Subcutaneous abdominal adipose tissue (tissue), 5 donors: ENCODE measurements at regions not wholly inside any gene's neighbourhood (a gene's known extent, or its start where the extent isn't known, plus 50 kb on each side); places are given as distances from the start of the nearest gene placed in this dataset.
"Not testable (repeated sequence)": the region's sequence is repeated elsewhere in the genome, so short reads cannot be mapped to it uniquely, and the experiment has no call there.

Experiments
- H3K27ac ChIP-seq: one replicate; pipeline ENCODE4 v1.7.0; 2013; ENCODE audit warnings: low read depth, mild to moderate bottlenecking, inconsistent platforms, low read length, moderate library complexity
- H3K27me3 ChIP-seq, 5 donors: one replicate each; pipeline ENCODE4 v1.7.0; 2013; ENCODE audit warnings: low read length in 5 of 5, inconsistent platforms in 1 of 5; ENCODE audit not compliant: control insufficient read depth in 5 of 5, insufficient read depth in 4 of 5
- H3K36me3 ChIP-seq, 5 donors: one replicate each; pipeline ENCODE4 v1.7.0; 2013; ENCODE audit warnings: low read length in 5 of 5; ENCODE audit not compliant: control insufficient read depth in 5 of 5, insufficient read depth in 5 of 5
- H3K4me1 ChIP-seq, 5 donors: one replicate each; pipeline ENCODE4 v1.7.0; 2013; ENCODE audit warnings: low read length in 5 of 5, mild to moderate bottlenecking in 3 of 5, moderate library complexity in 1 of 5; ENCODE audit not compliant: control insufficient read depth in 5 of 5, insufficient read depth in 5 of 5
- H3K4me3 ChIP-seq, 5 donors: one replicate each; pipeline ENCODE4 v1.7.0; 2013; ENCODE audit warnings: low read length in 5 of 5, low read depth in 1 of 5
- H3K9ac ChIP-seq, 5 donors: one replicate each; pipeline ENCODE4 v1.7.0; 2013; ENCODE audit warnings: low read length in 5 of 5, mild to moderate bottlenecking in 4 of 5, moderate library complexity in 3 of 5
- H3K9me3 ChIP-seq, 5 donors: one replicate each; pipeline ENCODE4 v1.7.0; 2013; ENCODE audit warnings: low read length in 5 of 5; ENCODE audit not compliant: control insufficient read depth in 5 of 5
- donor health status: healthy.
- donor health status: healthy.
- donor health status: healthy.
- donor health status: healthy.
- donor health status: healthy.

- no peak overlapping the region for H3K9ac ChIP-seq
- H3K27ac ChIP-seq = no peak overlapping the region
- no peak overlapping the region for H3K4me3 ChIP-seq
- no peaks in the 10 kb centered on the region for H3K36me3 ChIP-seq
- peaks cover 4 to 11% (median 9%) of the 10 kb centered on the region in 5 donors for H3K9me3 ChIP-seq
- H3K27me3 ChIP-seq = no peaks in the 10 kb centered on the region
- peaks cover 0 to 13% (median 9%) of the 10 kb centered on the region in 5 donors for H3K4me1 ChIP-seq
Measured at GRCh38 chr4:124065936-124066335, 646.6 kb downstream of the ANKRD50 start.

- Histone ChIP-seq H3K27me3 (no peaks in the 10 kb centered on the region), H3K4me3 (no peak overlapping the region), H3K9me3 (peaks cover 11 to 16% (median 12%) of the 10 kb centered on the region in 5 donors), H3K27ac (no peak overlapping the region), H3K36me3 (no peaks in the 10 kb centered on the region), H3K9ac (no peak overlapping the region), H3K4me1 (peaks cover 0 to 6% (median 3%) of the 10 kb centered on the region in 5 donors)
Measured at GRCh38 chr4:124066595-124066994, 645.9 kb downstream of the ANKRD50 start.

GRCh38 chr4:124067046-124067445 is 645.5 kb downstream of the ANKRD50 start:
- Histone ChIP-seq H3K4me1 (peaks cover 0 to 2% (median under 1%) of the 10 kb centered on the region in 5 donors), H3K27ac (no peak overlapping the region), H3K27me3 (no peaks in the 10 kb centered on the region), H3K9me3 (peaks cover 15 to 21% (median 17%) of the 10 kb centered on the region in 5 donors), H3K4me3 (no peak overlapping the region), H3K9ac (no peak overlapping the region), H3K36me3 (no peaks in the 10 kb centered on the region)

DNA sequence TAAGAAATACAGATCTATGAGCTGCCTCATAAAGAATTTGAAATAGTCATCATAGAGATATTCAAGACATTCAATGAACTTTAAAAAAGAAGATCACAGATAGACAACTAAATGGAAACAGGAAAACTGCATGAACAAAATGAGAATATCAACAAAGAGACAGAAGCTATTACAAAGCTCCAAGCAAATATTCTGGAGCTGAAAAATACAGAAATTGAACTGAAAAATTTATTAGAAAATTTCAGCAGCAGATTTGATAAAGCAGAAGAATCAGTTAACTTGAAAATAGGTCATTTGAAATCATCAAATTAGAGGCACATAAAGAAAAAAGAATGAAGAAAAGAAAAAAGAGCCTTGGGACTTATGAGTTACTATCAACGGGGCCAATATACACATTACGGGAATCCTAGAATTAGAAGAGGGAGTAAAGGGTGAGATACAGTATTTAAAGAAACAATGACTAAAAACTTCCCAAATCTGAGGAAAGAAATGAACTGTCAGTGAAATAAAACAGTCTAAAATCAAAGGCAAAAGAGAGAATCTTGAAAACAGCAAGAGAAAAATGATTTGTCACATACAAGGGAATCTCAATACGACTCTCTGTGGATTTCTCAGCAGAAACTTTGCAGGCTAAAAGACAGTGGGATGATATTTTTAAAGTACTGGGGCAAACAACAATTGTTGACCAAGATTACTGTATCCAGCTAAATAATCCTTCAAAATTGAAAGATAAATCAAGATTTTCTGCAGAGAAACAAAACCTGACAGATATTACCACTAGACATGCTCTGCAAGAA is 641.6 kb downstream of the ANKRD50 start:
- H3K4me3 ChIP-seq = no peak overlapping the region
- no peak overlapping the region for H3K9ac ChIP-seq

GRCh38 chr4:124075276-124075675 is 637.3 kb downstream of the ANKRD50 start:
- H3K27ac ChIP-seq, H3K4me3 ChIP-seq, H3K36me3 ChIP-seq, H3K4me1 ChIP-seq, H3K27me3 ChIP-seq, H3K9ac ChIP-seq: not testable (repeated sequence)
- peaks cover 15 to 32% (median 22%) of the 10 kb centered on the region in 5 donors for H3K9me3 ChIP-seq

More for the DNA sequence above, 641.6 kb downstream of the ANKRD50 start:
- H3K36me3 ChIP-seq = no peaks in the 10 kb centered on the region
- no peak overlapping the region for H3K27ac ChIP-seq
- H3K9me3 ChIP-seq = peaks cover 15 to 36% (median 26%) of the 10 kb centered on the region in 5 donors
- H3K27me3 ChIP-seq = no peaks in the 10 kb centered on the region
- H3K4me1 ChIP-seq = no peaks in the 10 kb centered on the region

- H3K9me3 ChIP-seq = peaks cover 0 to 11% (median 3%) of the 10 kb centered on the region in 5 donors
- no peak overlapping the region for H3K4me3 ChIP-seq
- H3K27ac ChIP-seq = no peak overlapping the region
- H3K36me3 ChIP-seq = no peaks in the 10 kb centered on the region
- H3K4me1 ChIP-seq = no peaks in the 10 kb centered on the region
- no peaks in the 10 kb centered on the region for H3K27me3 ChIP-seq
- H3K9ac ChIP-seq = no peak overlapping the region
Measured at GRCh38 chr4:124079174-124079780, 633.3 kb downstream of the ANKRD50 start.

DNA sequence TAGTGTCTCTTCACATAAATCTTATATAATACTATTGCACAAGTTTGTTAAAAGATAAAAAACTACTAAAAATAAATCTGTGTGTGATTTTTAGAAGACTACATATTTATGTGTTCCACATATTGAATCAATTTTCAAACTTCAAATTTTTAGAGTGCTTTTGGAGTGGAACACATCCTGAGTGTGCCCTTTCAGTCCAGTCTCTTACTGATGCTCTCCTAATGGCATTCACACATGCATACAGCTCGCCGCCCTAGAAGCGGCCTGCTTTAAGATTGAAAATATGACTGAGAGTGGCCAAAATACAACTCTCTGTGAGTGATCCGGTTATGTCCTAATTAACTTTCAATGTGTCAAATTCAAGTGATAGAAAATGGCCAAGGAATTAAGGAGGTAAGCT is 628.8 kb downstream of the ANKRD50 start:
- Histone ChIP-seq H3K4me3 (no peak overlapping the region), H3K9ac (no peak overlapping the region), H3K36me3 (no peaks in the 10 kb centered on the region), H3K4me1 (no peaks in the 10 kb centered on the region), H3K27ac (no peak overlapping the region), H3K27me3 (no peaks in the 10 kb centered on the region), H3K9me3 (peaks cover 0 to 7% (median 3%) of the 10 kb centered on the region in 5 donors)

- Histone ChIP-seq H3K9me3 (peaks cover 0 to 2% (median 0%) of the 10 kb centered on the region in 5 donors), H3K27me3 (no peaks in the 10 kb centered on the region), H3K4me3 (no peak overlapping the region), H3K27ac (no peak overlapping the region), H3K36me3 (no peaks in the 10 kb centered on the region), H3K4me1 (no peaks in the 10 kb centered on the region), H3K9ac (no peak overlapping the region)
Measured at GRCh38 chr4:124085561-124086180, 626.9 kb downstream of the ANKRD50 start.

DNA sequence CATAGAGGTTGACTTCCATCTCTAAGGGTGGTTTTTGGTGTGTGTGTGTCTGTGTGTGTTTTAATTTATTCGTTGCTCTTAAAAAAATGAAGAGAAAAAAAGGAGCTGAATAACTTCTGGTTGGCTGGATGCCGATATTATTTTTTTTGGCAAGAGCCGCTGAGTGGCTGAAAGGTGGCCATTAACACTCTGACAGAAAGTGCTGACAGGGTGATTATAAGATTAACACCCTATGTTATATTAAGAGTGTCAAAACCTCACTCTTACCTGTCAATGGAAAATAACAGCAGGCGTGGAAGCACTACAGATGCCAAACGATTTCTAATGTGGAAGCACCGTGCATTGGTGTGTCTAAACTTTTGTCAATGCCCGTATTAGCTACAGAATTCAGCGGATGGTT is 622.5 kb downstream of the ANKRD50 start:
- Histone ChIP-seq H3K36me3 (no peaks in the 10 kb centered on the region), H3K4me1 (peaks cover 0 to 3% (median 0%) of the 10 kb centered on the region in 5 donors), H3K9ac (no peak overlapping the region), H3K27me3 (no peaks in the 10 kb centered on the region), H3K9me3 (peaks cover 0 to 5% (median 0%) of the 10 kb centered on the region in 5 donors), H3K27ac (no peak overlapping the region), H3K4me3 (no peak overlapping the region)

DNA sequence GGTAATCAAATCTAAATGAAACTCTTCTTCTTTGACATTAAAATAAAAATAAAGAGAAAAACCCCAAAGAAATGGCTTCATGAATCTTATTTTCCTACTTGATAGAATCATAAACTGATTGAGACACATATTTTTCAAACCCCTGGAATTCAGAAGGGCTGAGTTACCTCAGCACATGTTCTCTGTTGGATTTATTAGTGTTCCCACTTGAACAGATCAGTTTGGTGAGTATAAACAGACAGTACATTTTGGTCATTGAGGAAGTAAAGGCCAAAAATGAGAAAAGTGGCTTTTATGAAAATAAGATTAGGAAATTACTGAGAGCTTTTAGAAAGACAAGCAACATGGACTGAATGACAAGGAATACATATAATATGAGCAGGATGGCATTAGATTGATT is 620.4 kb downstream of the ANKRD50 start:
- peaks cover 0 to 5% (median 0%) of the 10 kb centered on the region in 5 donors for H3K9me3 ChIP-seq

More for the DNA sequence above, 620.4 kb downstream of the ANKRD50 start:
- Histone ChIP-seq H3K27me3 (no peaks in the 10 kb centered on the region), H3K9ac (no peak overlapping the region), H3K4me1 (peaks cover 0 to 7% (median 1%) of the 10 kb centered on the region in 5 donors), H3K36me3 (no peaks in the 10 kb centered on the region), H3K4me3 (no peak overlapping the region), H3K27ac (no peak overlapping the region)
